ENCODE measurements at regions not wholly inside any gene's neighbourhood (a gene's known extent, or its start where the extent isn't known, plus 50 kb on each side); places are given as distances from the start of the nearest gene placed in this dataset.

DNA sequence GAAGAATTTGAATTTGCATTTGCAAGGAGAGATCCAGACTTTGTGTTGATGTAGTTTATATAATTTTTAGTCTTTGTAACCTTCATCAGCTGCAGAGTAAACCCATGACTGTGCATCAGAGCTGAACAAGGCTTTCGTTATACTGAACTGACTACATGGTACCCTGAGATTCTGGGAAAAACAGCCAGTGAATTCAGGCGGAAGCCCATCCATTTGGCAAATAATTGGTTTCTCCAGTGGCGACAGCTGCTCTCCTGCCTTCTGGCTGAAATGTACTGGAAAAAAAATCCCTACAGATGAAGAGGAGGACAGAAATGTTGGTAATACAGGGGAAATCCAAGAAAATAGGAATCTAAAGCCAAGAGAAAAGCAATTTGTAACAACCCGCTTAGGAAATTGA, 657.5 kb upstream of the CDH7 start:
- DNase-seq, result no peak

DNA sequence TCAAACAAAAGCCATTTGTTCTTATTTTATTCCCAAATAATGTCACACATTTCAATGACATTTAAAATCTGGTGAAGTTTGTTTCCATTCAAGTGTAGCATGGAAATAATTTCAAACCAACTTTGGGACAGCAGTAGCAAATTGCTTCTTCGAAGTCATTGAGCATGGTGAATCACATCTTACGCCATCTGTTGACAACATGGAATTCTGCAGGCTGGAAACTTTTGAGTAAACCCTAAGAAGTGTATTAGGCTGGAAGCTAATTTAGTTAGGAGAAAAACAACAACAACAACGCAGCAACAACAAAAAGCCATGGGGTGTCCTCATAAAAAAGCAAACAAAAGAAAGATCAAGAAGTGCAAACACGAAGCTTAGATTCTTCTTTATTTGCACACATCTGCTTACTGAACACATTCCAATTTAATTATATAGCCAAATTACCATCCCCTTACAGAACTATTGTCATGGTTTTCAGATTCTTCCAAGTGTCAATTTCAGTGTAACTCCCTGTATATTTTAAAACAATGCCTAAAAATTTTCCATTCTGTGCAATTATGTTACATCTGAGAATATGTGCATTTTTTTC, 659.0 kb upstream of the CDH7 start:
- no peak for DNase-seq

- no peak for DNase-seq
Measured at GRCh38 chr18:65082907-65083306, 667.9 kb upstream of the CDH7 start.

DNA sequence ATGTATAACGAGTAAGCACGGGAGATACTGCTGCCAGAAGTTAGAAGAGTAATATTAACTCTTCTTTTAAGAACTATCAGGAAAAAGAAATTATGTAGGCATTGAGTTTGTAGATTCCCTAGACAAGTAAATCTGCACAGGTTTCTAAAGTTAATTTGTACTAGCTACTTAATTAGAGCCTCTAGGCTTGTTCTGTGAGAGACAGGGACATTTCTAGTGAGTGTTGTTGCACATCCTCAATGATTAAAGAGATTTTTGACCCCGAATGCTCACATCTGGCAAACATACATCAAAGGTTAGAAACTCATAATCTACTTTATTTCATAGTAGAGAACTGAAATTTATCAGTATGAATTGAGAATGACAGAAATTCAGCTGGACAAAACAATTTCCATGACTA, 669.0 kb upstream of the CDH7 start:
- DNase-seq, result no peak

- no peak for DNase-seq
Measured at GRCh38 chr18:65073060-65073550, 677.7 kb upstream of the CDH7 start.

- no peak for DNase-seq
Measured at GRCh38 chr18:65057439-65058083, 693.3 kb upstream of the CDH7 start.

DNA sequence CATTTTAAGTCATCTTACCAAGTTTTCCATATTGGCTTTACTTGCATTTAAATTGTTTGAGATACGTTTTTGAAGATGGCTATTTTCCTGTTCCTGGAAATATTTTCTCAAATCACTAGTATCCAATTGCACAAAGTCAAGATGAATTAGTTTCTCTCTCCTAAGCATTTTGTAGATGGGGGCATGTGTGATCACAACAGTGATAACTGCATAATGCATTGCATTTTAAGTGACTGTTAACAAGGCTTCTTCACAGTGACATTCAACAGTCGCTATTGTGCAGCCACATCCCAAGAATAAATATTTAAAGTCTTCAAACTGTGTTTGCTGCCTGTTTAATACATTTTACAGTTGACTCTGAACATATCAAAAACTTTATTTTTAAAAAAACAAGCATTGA, 694.2 kb upstream of the CDH7 start:
- DNase-seq, result no peak

GRCh38 chr18:65049586-65049985, 701.2 kb upstream of the CDH7 start:
- DNase-seq, result no peak

DNA sequence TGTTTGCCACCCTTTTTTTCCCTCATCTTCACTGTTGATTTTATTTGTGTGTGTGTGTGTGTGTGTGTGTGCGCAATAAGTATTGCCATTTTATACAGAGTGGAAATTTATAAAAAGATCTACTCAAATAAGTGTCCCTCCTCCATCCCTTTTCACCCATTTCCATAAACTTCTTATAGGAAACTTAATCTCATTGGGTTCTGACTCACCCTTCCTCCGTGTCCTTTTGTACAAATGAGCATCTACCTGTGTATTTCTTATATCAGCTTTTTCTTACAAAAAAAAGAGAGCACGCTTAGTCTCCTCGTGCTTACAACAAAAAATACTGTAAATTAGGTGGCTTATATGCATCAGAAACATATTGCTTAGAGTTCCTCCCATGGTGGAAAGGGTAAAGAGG, 711.2 kb upstream of the CDH7 start:
- DNase-seq, result no peak

GRCh38 chr18:65035701-65036100, 715.1 kb upstream of the CDH7 start:
- DNase-seq, result no peak

- no peak for DNase-seq
Measured at GRCh38 chr18:65025756-65026155, 725.1 kb upstream of the CDH7 start.

DNA sequence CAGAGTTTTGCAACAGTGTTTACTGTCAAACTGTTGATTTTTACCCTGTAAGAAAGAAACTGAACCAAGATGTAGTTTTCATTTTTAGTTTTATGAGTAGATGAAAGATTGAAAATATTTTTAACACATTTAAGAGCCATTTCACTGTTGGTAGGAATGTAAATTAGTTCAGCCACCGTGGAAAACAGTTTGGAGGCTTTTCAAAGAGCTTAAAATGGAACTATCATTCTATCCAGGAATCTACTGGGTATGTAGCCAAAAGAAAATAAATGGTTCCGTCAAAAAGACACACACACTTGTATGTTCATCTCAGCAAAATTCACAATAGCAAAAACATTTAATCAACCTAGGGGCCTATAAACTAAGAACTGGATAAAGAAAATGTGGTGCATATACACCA, 729.8 kb upstream of the CDH7 start:
- no peak for DNase-seq

DNA sequence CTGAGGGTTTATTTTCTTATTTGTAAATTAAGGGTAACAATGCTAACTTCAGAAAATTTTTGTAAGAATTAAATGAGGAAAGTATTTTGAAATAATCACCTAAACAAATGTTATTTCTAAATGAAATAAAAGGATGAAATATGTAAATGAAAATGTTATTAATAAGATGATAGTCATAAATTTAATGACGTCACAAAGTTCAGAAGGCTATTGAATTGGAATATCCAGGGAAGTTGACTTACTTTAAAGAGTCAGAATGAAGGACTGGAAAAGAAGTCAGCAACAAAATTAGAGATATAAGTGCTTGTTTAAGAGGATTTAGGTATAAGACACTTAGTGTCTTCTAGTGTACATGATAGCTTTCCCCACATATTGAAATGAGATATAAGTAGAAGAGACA, 732.6 kb upstream of the CDH7 start:
- DNase-seq, result no peak

DNA sequence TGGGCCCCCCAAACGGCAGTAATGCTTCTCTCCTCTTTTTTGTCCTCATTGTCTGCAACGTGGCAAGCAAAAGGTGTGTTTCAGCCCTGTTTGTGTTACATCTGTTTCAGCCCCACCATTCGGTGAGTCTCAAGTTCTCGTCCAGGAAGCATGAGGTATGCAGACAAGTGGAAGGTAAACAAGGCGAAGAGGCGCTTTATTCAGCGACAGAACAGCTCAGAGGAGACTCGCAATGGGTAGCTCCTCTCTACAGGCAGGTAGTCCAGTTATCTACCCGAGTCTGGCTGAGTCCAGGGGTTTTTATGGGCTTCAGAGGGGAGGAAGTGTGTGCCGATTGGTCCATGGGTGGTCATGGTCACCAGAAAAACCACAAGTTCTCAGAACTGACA, 733.4 kb upstream of the CDH7 start:
- no peak for DNase-seq

GRCh38 chr18:65016631-65017371, 734.0 kb upstream of the CDH7 start:
- no peak for DNase-seq

DNA sequence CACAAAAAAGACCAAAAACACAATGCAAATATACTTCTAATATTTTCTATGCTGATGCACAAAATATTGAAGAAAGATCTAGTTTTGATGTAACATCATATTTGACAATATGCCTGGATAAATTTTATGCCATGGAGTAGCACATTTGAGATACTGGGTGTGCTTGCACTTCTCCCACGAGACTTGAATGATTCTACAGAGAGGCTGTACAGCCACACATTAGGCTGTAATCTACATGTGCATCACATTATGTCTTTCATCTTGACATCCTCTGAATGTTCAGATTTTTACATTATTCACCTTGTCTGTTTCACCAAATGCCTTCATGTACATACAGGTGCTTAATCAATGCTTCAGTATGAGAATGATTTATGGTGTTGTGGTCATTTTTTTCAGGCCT, 756.4 kb upstream of the CDH7 start:
- no peak for DNase-seq

DNA sequence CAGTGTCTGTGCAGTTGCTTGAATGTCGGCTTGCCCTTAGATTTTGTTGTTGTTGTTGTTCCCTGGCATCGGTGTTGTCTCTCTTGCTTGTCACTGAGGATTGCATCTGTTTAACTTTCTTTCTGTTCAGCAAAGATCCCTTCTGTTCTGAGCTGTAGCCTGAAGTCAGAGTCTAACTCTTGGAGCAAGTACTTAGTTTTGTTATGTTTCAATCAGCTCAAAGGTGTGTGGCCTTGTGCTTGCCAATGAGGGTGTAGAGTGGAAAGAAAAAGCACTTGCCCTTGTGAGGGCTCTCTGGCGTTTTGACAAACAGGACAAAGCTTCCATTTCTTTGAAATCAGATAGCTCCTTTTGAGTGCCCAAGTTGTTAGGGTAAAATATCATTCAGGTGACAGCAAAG, 757.1 kb upstream of the CDH7 start:
- DNase-seq, result no peak

- no peak for DNase-seq
Measured at GRCh38 chr18:64992654-64993053, 758.2 kb upstream of the CDH7 start.

DNA sequence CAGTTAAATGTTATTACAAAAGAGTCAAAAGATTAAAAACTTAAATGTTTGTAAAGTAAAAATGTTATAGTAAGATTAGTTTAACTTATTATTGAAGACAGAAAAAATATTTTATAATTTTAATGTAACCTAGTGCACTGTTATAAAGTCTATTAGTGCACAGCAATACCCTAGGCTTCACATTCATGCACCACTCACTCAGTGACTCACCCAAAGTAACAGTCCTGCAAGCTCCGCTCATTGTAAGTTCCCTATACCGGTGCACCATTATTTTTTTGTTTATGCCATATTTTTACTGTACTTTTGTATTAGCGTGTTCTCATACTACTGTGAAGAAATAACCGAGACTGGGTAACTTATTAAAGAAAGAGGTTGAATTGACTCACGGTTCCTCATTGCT, 759.7 kb upstream of the CDH7 start:
- no peak for DNase-seq

DNA sequence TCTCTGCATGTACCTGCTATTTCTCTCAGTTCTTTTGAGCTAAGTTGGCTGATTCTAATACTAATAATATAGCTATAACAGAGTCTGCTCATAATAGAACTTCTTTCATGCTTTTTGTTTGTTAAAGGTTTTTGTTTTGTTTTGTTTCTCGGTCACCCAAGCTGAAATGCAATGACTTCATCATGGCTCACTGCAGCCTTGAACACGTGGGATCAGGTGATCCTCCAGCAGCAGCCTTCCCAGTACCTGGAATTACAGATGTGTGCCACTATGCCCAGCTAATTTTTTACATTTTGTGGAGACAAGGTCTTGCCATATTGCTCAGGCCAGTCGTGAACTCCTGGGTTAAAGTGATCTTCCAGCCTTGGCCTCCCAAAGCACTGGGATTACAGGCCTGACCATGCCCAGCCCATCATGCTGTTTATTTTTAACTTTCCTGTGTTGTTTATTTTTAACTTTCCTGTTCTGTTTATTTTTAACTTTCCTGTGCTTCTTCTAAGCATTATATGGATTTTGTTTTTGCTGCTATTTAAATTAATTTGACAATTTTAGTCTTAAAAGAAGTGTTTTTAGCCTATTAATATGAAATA, 763.8 kb upstream of the CDH7 start:
- DNase-seq, result no peak

- DNase-seq, result no peak
Measured at GRCh38 chr18:64983497-64984238, 767.1 kb upstream of the CDH7 start.

DNA sequence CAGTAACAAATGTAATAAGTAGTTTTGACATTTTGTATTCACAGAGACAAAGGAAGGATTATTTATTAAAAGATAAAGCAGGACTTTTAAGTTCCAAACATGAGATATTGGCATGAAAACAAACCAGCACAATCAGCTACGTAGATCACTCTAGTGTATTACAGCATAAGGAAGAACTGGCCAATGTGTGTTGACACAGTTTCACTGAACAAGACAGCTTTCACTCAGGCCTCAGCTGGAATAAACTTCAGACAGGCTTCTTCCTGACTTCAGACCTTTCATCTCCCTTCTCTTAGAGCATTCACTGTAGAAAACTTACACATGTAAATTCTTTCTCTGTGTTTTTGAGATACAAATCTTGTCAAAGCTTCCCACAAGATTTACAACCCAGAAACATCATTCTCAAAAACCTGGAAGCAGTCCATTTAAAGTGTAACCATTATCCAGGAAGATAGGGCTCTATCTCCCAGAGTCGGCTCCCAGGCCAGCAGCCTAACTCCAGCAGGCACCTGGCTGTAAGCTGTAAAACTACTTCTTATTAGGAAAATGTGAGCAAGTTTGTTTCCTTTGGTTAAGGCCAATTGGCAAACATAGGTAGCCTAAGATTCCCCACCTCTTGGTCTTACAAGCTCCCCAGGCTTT, 768.3 kb upstream of the CDH7 start:
- no peak for DNase-seq

GRCh38 chr18:64981915-64982314, 768.9 kb upstream of the CDH7 start:
- DNase-seq, result no peak
